ENCODE measurements at regions not wholly inside any gene's neighbourhood (a gene's known extent, or its start where the extent isn't known, plus 50 kb on each side); places are given as distances from the start of the nearest gene placed in this dataset.
A peak's percentile ranks its signal among the peaks of the same experiment; 100 is the strongest.

GRCh38 chr6:167676000-167676665 lies 150.6 kb upstream of the AFDN start:
- no peak for TF ChIP-seq CTCF (IDR thresholded peaks at IDR 0.05)
- no peak for ATAC-seq (ENCODE audit: low FRiP score)
- DNase-seq (ENCODE audit: low spot score): no peak

GRCh38 chr6:167676666-167677421 lies 149.9 kb upstream of the AFDN start:
- ATAC-seq (ENCODE audit: low FRiP score): peak; percentile 22
- TF ChIP-seq CTCF (IDR thresholded peaks at IDR 0.05): no peak
- no peak for DNase-seq (ENCODE audit: low spot score)

GRCh38 chr6:167677422-167677789 lies 149.3 kb upstream of the AFDN start:
- no peak for TF ChIP-seq CTCF (IDR thresholded peaks at IDR 0.05)
- no peak for ATAC-seq (ENCODE audit: low FRiP score)
- no peak for DNase-seq (ENCODE audit: low spot score)

GRCh38 chr6:167678102-167679101 lies 148.3 kb upstream of the AFDN start:
- DNase-seq (ENCODE audit: low spot score) (no peak), ATAC-seq (ENCODE audit: low FRiP score) (no peak)

GRCh38 chr6:167679122-167679736 lies 147.5 kb upstream of the AFDN start:
- TF ChIP-seq CTCF (IDR thresholded peaks at IDR 0.05): no peak
- DNase-seq (ENCODE audit: low spot score) (no peak), ATAC-seq (ENCODE audit: low FRiP score) (no peak)

More at GRCh38 chr6:167678102-167679101, 148.3 kb upstream of the AFDN start:
- no peak for TF ChIP-seq CTCF (IDR thresholded peaks at IDR 0.05)

- ATAC-seq (ENCODE audit: low FRiP score) (no peak), DNase-seq (ENCODE audit: low spot score) (no peak)
- TF ChIP-seq CTCF (IDR thresholded peaks at IDR 0.05): no peak
Observed at GRCh38 chr6:167679790-167680604, 146.7 kb upstream of the AFDN start.
